ENCODE measurements at regions not wholly inside any gene's neighbourhood (a gene's known extent, or its start where the extent isn't known, plus 50 kb on each side); places are given as distances from the start of the nearest gene placed in this dataset.
"Not testable (repeated sequence)": the region's sequence is repeated elsewhere in the genome, so short reads cannot be mapped to it uniquely, and the experiment has no call there.

DNA sequence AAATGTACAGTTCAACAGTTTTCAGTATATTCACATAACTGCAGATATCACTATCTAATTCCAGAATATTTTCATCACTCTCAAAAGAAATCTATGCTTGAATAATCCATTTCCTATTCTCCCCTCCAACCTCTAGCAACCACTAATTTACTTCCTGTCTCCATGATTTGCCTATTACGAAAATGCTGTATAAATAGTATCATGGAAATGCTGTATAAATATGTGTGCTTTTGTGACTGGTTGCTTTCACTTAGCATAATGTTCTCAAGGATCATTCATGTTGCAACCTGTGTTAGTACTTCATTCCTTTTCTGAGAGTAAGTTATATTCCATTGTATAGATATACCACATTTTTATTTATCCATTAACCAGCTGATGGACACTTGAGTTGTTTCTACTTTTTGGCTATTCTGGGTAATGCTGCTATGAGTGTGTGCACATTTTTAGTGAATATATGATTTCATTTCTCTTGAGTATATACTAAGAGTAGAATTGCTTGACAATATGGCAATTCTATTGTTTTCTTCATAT lies 115.6 kb downstream of the TNFSF18 start:
- DNase-seq = no peak
- intact Hi-C loops (cut with micrococcal nuclease) = no loop called here
- ATAC-seq = no peak

DNA sequence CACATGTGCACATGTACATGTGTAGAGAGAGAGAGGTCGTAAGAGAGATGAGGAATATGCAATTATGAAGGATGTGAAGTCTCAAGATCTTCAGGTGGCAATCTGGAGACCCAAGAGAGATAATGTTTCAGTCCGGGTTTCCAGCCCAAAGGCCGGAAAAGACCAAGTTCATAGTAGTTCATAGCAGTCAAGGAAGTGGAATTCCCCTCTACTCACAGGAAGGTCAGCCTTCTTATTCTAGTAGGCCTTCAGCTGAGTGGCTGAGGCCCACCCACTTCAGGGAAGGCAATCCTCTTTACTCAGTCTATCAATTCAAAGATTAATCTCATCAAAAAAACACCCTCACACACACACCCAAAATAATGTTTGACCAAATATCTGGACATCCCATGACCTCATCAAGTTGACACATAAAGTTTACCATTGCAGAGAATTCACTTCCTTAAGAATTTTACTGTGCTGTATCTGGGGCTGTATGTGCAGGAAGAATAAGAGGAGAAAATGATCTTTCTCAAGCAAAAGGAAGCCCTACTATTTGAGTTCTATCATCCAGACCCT lies 114.6 kb downstream of the TNFSF18 start:
- ATAC-seq (no peak), DNase-seq (no peak)
- intact Hi-C loops (cut with micrococcal nuclease) = no loop called here

- intact Hi-C loops (cut with micrococcal nuclease) = no loop called here
- no peak for ATAC-seq
- no peak for DNase-seq
Measured at GRCh38 chr1:172938681-172939080, 112.1 kb downstream of the TNFSF18 start.

DNA sequence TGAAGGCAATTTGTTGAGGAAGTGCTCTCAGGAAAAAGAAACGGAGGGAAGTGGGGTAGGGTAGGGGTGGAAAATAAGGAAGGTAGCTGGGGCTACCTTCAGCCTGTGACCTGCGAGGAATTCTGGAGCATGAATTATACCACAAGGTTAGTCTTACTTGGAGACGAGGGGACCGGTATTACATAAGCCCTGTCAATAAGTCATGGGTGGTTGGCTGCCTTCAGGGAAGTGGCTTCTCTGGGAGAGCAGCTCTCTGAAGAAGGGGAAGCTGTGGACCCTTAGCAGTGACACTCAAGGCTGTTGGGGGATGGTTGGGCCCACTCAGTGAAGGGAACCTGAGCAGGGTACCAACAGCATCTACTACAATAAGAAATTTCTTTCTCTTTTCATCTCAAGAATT lies 111.3 kb downstream of the TNFSF18 start:
- ATAC-seq = no peak
- DNase-seq = no peak
- intact Hi-C loops (cut with micrococcal nuclease) = no loop called here

DNA sequence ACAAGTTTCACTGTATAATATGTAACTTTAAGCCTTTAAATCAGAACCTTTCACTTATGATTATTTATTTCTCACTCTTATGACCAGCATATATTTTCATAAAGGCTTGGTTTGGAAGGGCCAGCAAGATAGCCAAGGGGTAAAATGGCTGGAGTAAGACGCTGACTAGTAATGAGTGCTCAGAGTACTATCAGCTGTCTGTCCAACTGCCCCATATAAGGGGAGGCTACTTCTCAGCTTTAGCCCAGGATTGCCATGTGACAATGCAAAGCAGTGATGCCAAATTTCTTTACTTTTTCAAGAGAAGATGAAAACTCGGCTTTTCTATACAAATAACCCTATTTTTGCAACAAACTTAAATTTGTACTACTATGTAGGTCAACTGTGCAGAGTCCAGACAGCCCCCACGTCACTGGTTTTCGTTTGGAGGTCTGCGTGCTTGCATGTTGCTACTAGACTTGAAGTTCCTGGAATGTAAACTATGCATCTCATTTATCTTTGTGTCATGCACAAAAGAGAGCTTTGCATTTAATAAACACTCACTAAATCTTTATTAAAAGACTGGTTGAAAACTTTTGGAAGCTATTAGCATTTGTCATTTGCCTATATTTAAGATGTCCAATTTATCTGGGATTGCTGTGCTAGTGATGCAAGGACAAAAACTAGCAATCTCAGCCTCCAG lies 110.4 kb downstream of the TNFSF18 start:
- no peak for DNase-seq
- ATAC-seq = no peak
- intact Hi-C loops (cut with micrococcal nuclease) = no loop called here

DNA sequence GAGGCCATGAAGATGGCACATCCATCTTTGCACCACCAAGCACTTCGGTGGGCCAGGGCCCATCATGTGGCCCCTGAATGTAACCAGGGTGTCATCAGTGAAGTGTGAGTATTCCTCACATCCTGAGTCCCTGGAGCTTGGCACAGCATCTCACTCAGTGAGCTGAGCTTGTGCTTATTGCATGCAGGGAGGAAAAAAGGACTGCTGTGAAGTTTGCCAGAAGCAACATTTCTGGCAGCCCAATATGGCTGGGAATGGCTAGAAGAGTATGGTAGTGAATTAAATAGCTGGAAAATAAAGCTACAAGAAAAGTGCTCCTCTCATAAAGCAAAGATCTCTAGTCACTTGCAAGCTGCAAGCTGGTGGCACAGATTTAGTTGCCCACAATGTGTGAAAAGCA lies 109.3 kb downstream of the TNFSF18 start:
- no peak for ATAC-seq
- DNase-seq = no peak
- intact Hi-C loops (cut with micrococcal nuclease) = no loop called here

- DNase-seq = no peak
- intact Hi-C loops (cut with micrococcal nuclease) = no loop called here
- ATAC-seq = no peak
Measured at GRCh38 chr1:172941945-172942344, 108.8 kb downstream of the TNFSF18 start.

- DNase-seq; intact Hi-C loops (cut with micrococcal nuclease); ATAC-seq: not testable (repeated sequence)
Measured at GRCh38 chr1:172943138-172943537, 107.6 kb downstream of the TNFSF18 start.

DNA sequence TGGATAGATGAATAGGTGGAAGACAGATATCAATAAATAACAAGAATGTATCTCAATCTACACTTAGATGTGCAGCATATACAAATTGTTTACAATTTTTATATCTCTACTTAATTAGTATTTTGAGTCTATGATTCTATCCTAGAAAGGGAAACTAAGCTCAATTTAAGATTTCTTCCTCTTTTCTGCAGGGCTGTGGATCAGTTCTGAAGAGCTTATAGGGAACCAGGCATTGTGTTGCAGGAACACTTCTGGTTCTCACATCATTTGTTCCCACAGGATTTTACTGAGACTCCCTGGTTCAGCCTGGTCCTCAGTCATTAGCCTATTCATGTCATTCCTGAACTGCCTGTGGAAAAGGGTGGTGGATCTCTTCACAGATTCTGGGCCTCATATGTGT lies 105.8 kb downstream of the TNFSF18 start:
- intact Hi-C loops (cut with micrococcal nuclease) = no loop called here
- DNase-seq = no peak

GRCh38 chr1:172946814-172947507 lies 103.8 kb downstream of the TNFSF18 start:
- DNase-seq (no peak), ATAC-seq (no peak)
- intact Hi-C loops (cut with micrococcal nuclease) = no loop called here

More for the DNA sequence above, 105.8 kb downstream of the TNFSF18 start:
- no peak for ATAC-seq

GRCh38 chr1:172948457-172948856 lies 102.3 kb downstream of the TNFSF18 start:
- DNase-seq (no peak), ATAC-seq (no peak)
- intact Hi-C loops (cut with micrococcal nuclease) = no loop called here

- intact Hi-C loops (cut with micrococcal nuclease) = no loop called here
- ATAC-seq (no peak), DNase-seq (no peak)
Measured at GRCh38 chr1:172949096-172949495, 101.6 kb downstream of the TNFSF18 start.

DNA sequence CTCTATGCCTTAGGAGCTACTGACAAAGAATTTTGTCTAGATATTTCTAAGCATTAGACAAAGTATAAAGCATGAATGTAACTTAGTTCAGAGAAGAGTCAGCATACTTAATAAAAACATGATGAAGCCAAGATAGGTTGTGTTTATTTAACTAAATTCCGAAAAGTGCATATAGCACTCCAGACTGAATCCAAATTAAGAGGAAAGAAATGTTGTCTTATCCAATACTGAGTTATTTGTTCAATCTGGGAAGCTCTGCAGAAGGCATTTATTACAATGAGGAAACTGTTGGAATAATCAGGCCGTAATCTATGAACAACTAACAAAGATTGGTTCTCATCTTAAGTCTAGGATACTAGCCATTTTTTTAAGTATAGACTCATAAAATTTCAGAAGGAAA lies 100.2 kb downstream of the TNFSF18 start:
- intact Hi-C loops (cut with micrococcal nuclease) = no loop called here
- no peak for ATAC-seq
- DNase-seq = no peak

GRCh38 chr1:172951730-172952365 lies 98.9 kb downstream of the TNFSF18 start:
- DNase-seq = peak; percentile 26
- ATAC-seq = peak; percentile 20
- intact Hi-C loops (cut with micrococcal nuclease) = no loop called here

- DNase-seq (no peak), ATAC-seq (no peak)
- intact Hi-C loops (cut with micrococcal nuclease) = no loop called here
Measured at GRCh38 chr1:172952516-172952915, 98.2 kb downstream of the TNFSF18 start.

- no peak for ATAC-seq
- intact Hi-C loops (cut with micrococcal nuclease) = no loop called here
- DNase-seq = no peak
Measured at GRCh38 chr1:172954476-172955150, 96.1 kb downstream of the TNFSF18 start.

DNA sequence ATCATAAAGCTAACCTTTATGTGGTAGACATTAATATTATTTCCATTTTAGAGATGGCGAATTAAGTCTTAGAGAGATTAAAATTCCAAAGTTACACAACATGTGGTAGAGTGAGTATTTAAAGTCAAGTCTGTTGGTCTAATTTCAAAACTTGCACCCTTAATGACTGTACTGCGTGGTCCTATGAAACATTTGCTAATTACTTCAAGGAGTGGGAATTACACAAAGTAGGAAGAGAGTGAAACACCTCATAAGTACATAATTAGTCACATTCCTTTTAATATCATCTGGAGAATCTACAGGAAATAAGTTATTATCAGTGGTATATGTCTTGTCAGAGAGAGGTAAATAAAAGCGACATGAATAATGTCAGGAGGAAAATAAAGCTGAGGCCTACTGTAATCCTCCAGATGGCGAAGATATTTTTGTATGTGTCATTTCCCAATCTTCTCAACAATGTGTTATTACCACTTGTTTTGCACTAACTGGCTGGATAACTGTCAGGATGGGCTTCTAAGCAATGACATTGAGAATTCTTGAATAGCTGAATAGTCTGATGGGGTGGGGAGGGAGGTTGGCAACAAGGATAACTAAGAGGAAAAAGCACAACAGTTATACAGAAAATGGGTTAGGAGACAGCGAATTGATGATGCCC lies 95.5 kb downstream of the TNFSF18 start:
- ATAC-seq (no peak), DNase-seq (no peak)
- intact Hi-C loops (cut with micrococcal nuclease) = no loop called here

GRCh38 chr1:172956871-172957270 lies 93.9 kb downstream of the TNFSF18 start:
- intact Hi-C loops (cut with micrococcal nuclease) = no loop called here
- no peak for DNase-seq
- no peak for ATAC-seq

GRCh38 chr1:172957491-172957890 lies 93.2 kb downstream of the TNFSF18 start:
- no peak for DNase-seq
- intact Hi-C loops (cut with micrococcal nuclease) = no loop called here

More at GRCh38 chr1:172957491-172957890, 93.2 kb downstream of the TNFSF18 start:
- no peak for ATAC-seq
